ENCODE measurements at regions not wholly inside any gene's neighbourhood (a gene's known extent, or its start where the extent isn't known, plus 50 kb on each side); places are given as distances from the start of the nearest gene placed in this dataset.

DNA sequence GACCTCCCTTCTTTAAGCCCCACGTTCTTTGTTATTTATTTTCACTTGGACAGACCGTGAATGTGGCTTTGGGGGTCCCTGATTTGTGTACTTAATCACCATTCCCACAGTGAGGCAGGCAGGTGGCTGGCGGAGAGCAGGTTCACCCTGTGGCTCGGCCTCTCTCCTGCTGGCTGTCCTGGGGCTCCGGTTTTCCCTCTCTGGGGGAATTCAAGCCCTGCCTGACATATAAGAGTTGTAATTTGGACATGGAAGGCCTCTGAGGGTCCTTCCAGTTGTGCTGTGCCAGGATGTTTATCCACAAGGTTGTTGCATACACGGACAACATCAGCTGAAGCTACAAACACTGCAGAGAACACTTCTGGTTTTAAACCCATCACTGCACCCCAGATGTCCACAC, 824.5 kb downstream of the TBC1D22A start:
- ATAC-seq (ENCODE audit: insufficient number of reproducible peaks, low FRiP score, low read depth), result no peak
- no peaks in the 10 kb centered on the region for H3K9me3 ChIP-seq
- no peaks in the 10 kb centered on the region for H3K36me3 ChIP-seq
- DNase-seq (ENCODE audit: low spot score), result no peak
- no peaks in the 10 kb centered on the region for H3K27me3 ChIP-seq (replicated peaks; ENCODE audit: insufficient read depth)
- H3K4me3 ChIP-seq, result no peak overlapping the region
- no peak for TF ChIP-seq CTCF (IDR thresholded peaks at IDR 0.05)
- H3K4me1 ChIP-seq (ENCODE audit: control insufficient read depth in 1 of 2, low read depth in 2 of 2), result no peaks in the 10 kb centered on the region
- no peak overlapping the region for H3K27ac ChIP-seq

GRCh38 chr22:47586038-47586437, 823.6 kb downstream of the TBC1D22A start:
- TF ChIP-seq CTCF (IDR thresholded peaks at IDR 0.05), result no peak
- Histone ChIP-seq H3K27ac (no peak overlapping the region), H3K36me3 (no peaks in the 10 kb centered on the region), H3K4me1 (ENCODE audit: control insufficient read depth in 1 of 2, low read depth in 2 of 2) (no peaks in the 10 kb centered on the region), H3K9me3 (no peaks in the 10 kb centered on the region), H3K4me3 (no peak overlapping the region), H3K27me3 (replicated peaks; ENCODE audit: insufficient read depth) (no peaks in the 10 kb centered on the region)
- no peak for DNase-seq (ENCODE audit: low spot score)
- ATAC-seq (ENCODE audit: insufficient number of reproducible peaks, low FRiP score, low read depth), result no peak

DNA sequence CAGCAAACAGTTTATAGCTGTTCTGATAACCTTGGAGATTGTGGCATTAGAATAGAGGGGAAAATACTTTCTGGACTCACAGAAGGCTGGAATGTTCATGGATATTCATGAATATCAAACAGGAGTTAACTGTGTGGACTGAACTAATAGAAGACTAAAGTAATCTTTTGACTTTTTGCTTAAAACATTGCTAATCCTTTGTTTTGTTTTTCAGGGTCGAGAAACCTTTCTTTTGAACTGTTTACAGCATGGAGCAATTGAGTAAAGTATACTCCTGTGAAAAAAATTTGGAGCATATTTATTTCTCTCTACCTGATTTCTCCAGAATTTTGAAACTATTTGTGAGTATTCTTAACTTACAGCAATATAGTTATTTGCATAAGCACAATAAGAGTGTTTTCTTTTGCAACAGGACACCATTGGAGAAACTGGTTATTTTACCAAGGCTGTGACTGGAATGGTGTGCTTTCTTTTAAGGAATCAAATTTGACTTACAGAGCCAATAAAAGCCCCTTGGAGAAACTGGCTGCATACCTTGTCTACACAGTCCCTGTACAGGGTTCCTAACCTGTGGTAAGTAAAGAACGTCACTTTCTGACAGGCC, 821.6 kb downstream of the TBC1D22A start:
- Histone ChIP-seq H3K27me3 (replicated peaks; ENCODE audit: insufficient read depth) (no peaks in the 10 kb centered on the region), H3K4me3 (no peak overlapping the region), H3K9me3 (no peaks in the 10 kb centered on the region), H3K4me1 (ENCODE audit: control insufficient read depth in 1 of 2, low read depth in 2 of 2) (no peaks in the 10 kb centered on the region), H3K27ac (no peak overlapping the region), H3K36me3 (no peaks in the 10 kb centered on the region)
- no peak for ATAC-seq (ENCODE audit: insufficient number of reproducible peaks, low FRiP score, low read depth)
- DNase-seq (ENCODE audit: low spot score), result no peak
- no peak for TF ChIP-seq CTCF (IDR thresholded peaks at IDR 0.05)

- H3K27me3 ChIP-seq (replicated peaks; ENCODE audit: insufficient read depth), result no peaks in the 10 kb centered on the region
- no peaks in the 10 kb centered on the region for H3K9me3 ChIP-seq
- no peak for TF ChIP-seq CTCF (IDR thresholded peaks at IDR 0.05)
- no peak overlapping the region for H3K27ac ChIP-seq
- DNase-seq (ENCODE audit: low spot score) (no peak), ATAC-seq (ENCODE audit: insufficient number of reproducible peaks, low FRiP score, low read depth) (no peak)
- no peak overlapping the region for H3K4me3 ChIP-seq
- H3K4me1 ChIP-seq (ENCODE audit: control insufficient read depth in 1 of 2, low read depth in 2 of 2), result no peaks in the 10 kb centered on the region
- no peaks in the 10 kb centered on the region for H3K36me3 ChIP-seq
These were observed 819.6 kb downstream of the TBC1D22A start for GRCh38 chr22:47582067-47582466.

DNA sequence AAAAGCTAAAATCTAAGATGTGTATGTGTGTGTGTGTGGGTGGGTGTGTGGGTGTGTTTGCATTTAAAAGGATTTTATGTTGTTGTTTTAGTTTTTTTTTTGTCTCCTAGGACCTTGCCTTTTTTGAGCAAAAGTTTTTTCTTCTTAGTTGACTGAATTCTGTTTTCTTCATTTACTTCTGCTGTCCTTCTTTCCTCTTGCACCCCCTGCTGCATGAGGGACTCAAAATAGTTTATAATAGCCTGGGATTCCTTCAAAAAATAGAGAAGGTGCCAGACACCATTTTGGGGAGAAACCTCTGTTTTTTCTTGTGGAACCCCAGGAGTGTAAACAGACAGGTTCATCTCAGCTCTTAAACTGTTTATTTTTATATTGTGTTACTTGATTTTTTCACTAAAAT, 817.7 kb downstream of the TBC1D22A start:
- Histone ChIP-seq H3K36me3 (no peaks in the 10 kb centered on the region), H3K27me3 (replicated peaks; ENCODE audit: insufficient read depth) (no peaks in the 10 kb centered on the region), H3K27ac (no peak overlapping the region), H3K9me3 (no peaks in the 10 kb centered on the region), H3K4me3 (no peak overlapping the region), H3K4me1 (ENCODE audit: control insufficient read depth in 1 of 2, low read depth in 2 of 2) (no peaks in the 10 kb centered on the region)
- no peak for TF ChIP-seq CTCF (IDR thresholded peaks at IDR 0.05)
- ATAC-seq (ENCODE audit: insufficient number of reproducible peaks, low FRiP score, low read depth) (no peak), DNase-seq (ENCODE audit: low spot score) (no peak)
